ENCODE measurements at regions not wholly inside any gene's neighbourhood (a gene's known extent, or its start where the extent isn't known, plus 50 kb on each side); places are given as distances from the start of the nearest gene placed in this dataset.
"Not testable (repeated sequence)": the region's sequence is repeated elsewhere in the genome, so short reads cannot be mapped to it uniquely, and the experiment has no call there.

DNA sequence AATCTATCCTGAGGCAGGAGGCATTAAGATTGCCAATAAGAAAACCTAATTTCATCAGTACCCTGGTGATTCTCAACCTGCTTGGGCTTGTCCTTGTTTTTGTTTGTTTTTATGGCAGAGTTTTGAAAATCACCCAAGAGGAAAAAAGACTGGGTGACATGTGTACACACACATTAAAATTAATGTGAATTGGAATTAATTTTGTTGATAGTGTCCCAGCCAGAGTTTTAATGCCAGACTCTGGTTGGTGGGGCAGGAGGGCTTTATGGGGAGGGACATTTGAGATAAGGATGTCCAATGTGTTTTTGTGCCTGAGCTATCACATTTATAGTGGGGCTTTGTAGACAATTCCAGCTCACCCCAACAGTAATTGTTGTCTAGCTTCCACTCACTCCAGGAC, 184.6 kb downstream of the ID4 start:
- no peak for DNase-seq
- no peak overlapping the region for H3K27ac ChIP-seq (ENCODE audit: low read length)
- no peaks in the 10 kb centered on the region for H3K36me3 ChIP-seq (ENCODE audit: control insufficient read depth, insufficient read depth, low read length)
- H3K27me3 ChIP-seq (ENCODE audit: control insufficient read depth, insufficient read depth, low read length), result peaks cover 4% of the 10 kb centered on the region
- no peaks in the 10 kb centered on the region for H3K4me1 ChIP-seq (ENCODE audit: control insufficient read depth, insufficient read depth, low read length)
- no peak overlapping the region for H3K4me3 ChIP-seq (ENCODE audit: low read length)
- no peaks in the 10 kb centered on the region for H3K9me3 ChIP-seq (replicated peaks; ENCODE audit: control insufficient read depth, low read depth, low read length)

DNA sequence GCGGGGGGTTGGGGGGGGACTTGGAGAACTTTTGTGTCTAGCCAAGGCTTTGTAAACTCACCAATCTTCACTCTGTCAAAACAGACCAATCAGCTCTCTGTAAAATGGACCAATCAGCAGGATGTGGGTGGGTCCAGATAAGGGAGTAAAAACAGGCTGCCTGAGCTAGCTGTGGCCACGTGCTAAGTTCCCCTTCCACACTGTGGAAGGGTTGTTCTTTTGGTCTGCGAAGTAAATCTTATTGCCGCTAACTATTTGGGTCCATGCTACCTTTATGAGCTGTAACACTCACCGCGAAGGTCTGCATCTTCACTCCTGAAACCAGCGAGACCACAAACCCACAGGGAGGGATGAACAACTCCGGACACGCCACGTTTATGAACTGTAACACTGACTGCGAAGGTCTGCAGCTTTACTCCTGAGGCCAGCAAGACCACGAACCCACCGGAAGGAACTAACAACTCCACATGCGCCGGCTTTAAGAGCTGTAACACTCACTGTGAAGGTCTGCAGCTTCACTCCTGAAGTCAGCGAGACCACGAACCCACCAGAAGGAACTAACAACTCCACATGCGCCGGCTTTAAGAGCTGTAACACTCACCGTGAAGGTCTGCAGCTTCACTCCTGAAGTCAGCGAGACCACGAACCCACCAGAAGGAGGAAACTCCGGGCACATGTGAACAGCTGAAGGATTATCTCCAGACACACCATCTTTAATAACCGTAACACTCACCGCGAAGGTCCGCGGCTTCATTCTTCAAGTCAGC, 186.6 kb downstream of the ID4 start:
- not testable (repeated sequence) for H3K4me1 ChIP-seq (ENCODE audit: control insufficient read depth, insufficient read depth, low read length); H3K4me3 ChIP-seq (ENCODE audit: low read length); DNase-seq; H3K36me3 ChIP-seq (ENCODE audit: control insufficient read depth, insufficient read depth, low read length); H3K9me3 ChIP-seq (replicated peaks; ENCODE audit: control insufficient read depth, low read depth, low read length); H3K27ac ChIP-seq (ENCODE audit: low read length); H3K27me3 ChIP-seq (ENCODE audit: control insufficient read depth, insufficient read depth, low read length)
- 70% methylated on average over 23 of the region's 28 CpGs for WGBS (ENCODE audit: insufficient coverage)

GRCh38 chr6:20024316-20024673, 187.1 kb downstream of the ID4 start:
- Histone ChIP-seq H3K4me3 (ENCODE audit: low read length) (no peak overlapping the region), H3K27me3 (ENCODE audit: control insufficient read depth, insufficient read depth, low read length) (peaks cover 4% of the 10 kb centered on the region), H3K27ac (ENCODE audit: low read length) (no peak overlapping the region), H3K4me1 (ENCODE audit: control insufficient read depth, insufficient read depth, low read length) (no peaks in the 10 kb centered on the region), H3K36me3 (ENCODE audit: control insufficient read depth, insufficient read depth, low read length) (no peaks in the 10 kb centered on the region), H3K9me3 (replicated peaks; ENCODE audit: control insufficient read depth, low read depth, low read length) (no peaks in the 10 kb centered on the region)
- DNase-seq, result no peak
- WGBS (ENCODE audit: insufficient coverage), result 95% methylated on average over 3 of the region's 6 CpGs

DNA sequence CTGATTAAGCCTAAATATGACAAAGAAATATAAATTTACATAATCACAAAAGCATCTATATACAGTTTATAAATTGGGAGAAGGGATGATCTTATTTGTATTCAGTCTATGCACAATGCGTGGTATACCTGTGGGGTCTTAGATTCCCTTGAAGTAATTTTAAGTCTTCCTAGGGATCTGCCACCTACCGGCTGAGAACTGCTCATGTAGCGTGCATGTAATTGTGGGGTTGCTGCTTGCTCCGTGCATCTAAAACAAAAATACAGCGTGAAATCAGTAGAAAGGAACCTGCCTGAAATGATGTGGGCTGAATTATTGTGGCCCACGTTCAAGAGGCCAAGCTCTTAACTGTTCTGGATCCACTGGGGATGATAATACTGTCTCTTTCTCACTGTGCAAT, 187.3 kb downstream of the MBOAT1 start:
- Histone ChIP-seq H3K27me3 (ENCODE audit: control insufficient read depth, insufficient read depth, low read length) (peaks cover 4% of the 10 kb centered on the region), H3K4me1 (ENCODE audit: control insufficient read depth, insufficient read depth, low read length) (no peaks in the 10 kb centered on the region), H3K36me3 (ENCODE audit: control insufficient read depth, insufficient read depth, low read length) (no peaks in the 10 kb centered on the region), H3K27ac (ENCODE audit: low read length) (no peak overlapping the region), H3K4me3 (ENCODE audit: low read length) (no peak overlapping the region), H3K9me3 (replicated peaks; ENCODE audit: control insufficient read depth, low read depth, low read length) (no peaks in the 10 kb centered on the region)
- WGBS (ENCODE audit: insufficient coverage), result 89% methylated on average over 3 of the region's 6 CpGs
- no peak for DNase-seq

DNA sequence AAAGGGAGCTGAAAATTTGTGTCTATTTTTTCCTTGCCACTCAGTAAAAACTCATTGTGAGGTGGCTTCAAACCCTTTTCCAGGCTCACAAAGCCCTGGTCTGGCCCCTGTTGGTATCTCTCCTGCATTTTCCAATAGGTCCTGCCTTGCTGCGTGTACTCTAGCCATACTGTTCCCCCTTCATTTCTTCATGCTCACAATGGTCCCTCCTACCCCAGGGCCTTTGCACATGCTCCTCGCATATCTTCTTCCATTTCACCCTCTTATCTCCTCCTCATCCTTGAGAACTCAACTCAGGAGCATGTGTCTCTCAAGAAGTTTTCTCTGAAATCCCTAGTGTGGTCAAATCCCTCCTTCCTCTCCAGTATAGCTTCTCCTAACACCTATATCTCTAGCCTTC, 186.6 kb downstream of the MBOAT1 start:
- Histone ChIP-seq H3K9me3 (replicated peaks; ENCODE audit: control insufficient read depth, low read depth, low read length) (no peaks in the 10 kb centered on the region), H3K36me3 (ENCODE audit: control insufficient read depth, insufficient read depth, low read length) (no peaks in the 10 kb centered on the region), H3K4me1 (ENCODE audit: control insufficient read depth, insufficient read depth, low read length) (no peaks in the 10 kb centered on the region), H3K27me3 (ENCODE audit: control insufficient read depth, insufficient read depth, low read length) (peaks cover 4% of the 10 kb centered on the region), H3K27ac (ENCODE audit: low read length) (no peak overlapping the region), H3K4me3 (ENCODE audit: low read length) (no peak overlapping the region)
- WGBS (ENCODE audit: insufficient coverage), result 96% methylated on average over 2 of the region's 2 CpGs
- no peak for DNase-seq

- no peaks in the 10 kb centered on the region for H3K9me3 ChIP-seq (replicated peaks; ENCODE audit: control insufficient read depth, low read depth, low read length)
- DNase-seq, result no peak
- WGBS (ENCODE audit: insufficient coverage), result 64% methylated on average over 9 of the region's 9 CpGs
- no peaks in the 10 kb centered on the region for H3K36me3 ChIP-seq (ENCODE audit: control insufficient read depth, insufficient read depth, low read length)
- no peak overlapping the region for H3K27ac ChIP-seq (ENCODE audit: low read length)
- peaks cover 8% of the 10 kb centered on the region for H3K27me3 ChIP-seq (ENCODE audit: control insufficient read depth, insufficient read depth, low read length)
- H3K4me3 ChIP-seq (ENCODE audit: low read length), result no peak overlapping the region
- H3K4me1 ChIP-seq (ENCODE audit: control insufficient read depth, insufficient read depth, low read length), result no peaks in the 10 kb centered on the region
These were observed 184.1 kb downstream of the MBOAT1 start for GRCh38 chr6:20028143-20028542.

DNA sequence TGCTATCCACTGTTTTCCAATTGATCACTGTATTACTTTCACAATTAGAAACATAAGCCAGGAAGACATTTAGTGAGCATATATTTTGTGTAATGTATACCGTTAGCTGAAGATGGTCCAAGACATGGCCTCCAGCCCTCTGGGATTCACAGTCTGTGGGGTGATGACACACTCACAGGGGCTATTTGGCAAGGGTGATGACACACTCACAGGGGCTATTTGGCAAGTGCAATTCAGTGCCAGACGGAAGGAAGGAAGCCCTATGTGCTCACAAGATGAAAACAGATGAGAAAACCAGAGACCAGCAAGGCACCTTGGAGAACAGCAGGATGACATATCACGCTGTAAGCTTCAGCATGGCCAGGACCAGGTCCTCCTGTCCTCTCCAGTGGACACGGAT, 183.7 kb downstream of the MBOAT1 start:
- no peak for DNase-seq

GRCh38 chr6:20029979-20030378, 182.3 kb downstream of the MBOAT1 start:
- Histone ChIP-seq H3K36me3 (ENCODE audit: control insufficient read depth, insufficient read depth, low read length) (no peaks in the 10 kb centered on the region), H3K4me1 (ENCODE audit: control insufficient read depth, insufficient read depth, low read length) (no peaks in the 10 kb centered on the region), H3K9me3 (replicated peaks; ENCODE audit: control insufficient read depth, low read depth, low read length) (no peaks in the 10 kb centered on the region), H3K4me3 (ENCODE audit: low read length) (no peak overlapping the region), H3K27me3 (ENCODE audit: control insufficient read depth, insufficient read depth, low read length) (peaks cover 4% of the 10 kb centered on the region), H3K27ac (ENCODE audit: low read length) (no peak overlapping the region)
- DNase-seq, result no peak
- WGBS (ENCODE audit: insufficient coverage), result no CpG with 5 or more reads among the region's 3 CpGs

More for the DNA sequence above, 183.7 kb downstream of the MBOAT1 start:
- Histone ChIP-seq H3K36me3 (ENCODE audit: control insufficient read depth, insufficient read depth, low read length) (no peaks in the 10 kb centered on the region), H3K27me3 (ENCODE audit: control insufficient read depth, insufficient read depth, low read length) (peaks cover 8% of the 10 kb centered on the region), H3K9me3 (replicated peaks; ENCODE audit: control insufficient read depth, low read depth, low read length) (no peaks in the 10 kb centered on the region), H3K4me3 (ENCODE audit: low read length) (no peak overlapping the region), H3K4me1 (ENCODE audit: control insufficient read depth, insufficient read depth, low read length) (no peaks in the 10 kb centered on the region), H3K27ac (ENCODE audit: low read length) (no peak overlapping the region)
- WGBS (ENCODE audit: insufficient coverage), result 38% methylated on average over 2 of the region's 4 CpGs

GRCh38 chr6:20031342-20031741, 180.9 kb downstream of the MBOAT1 start:
- no peak overlapping the region for H3K4me3 ChIP-seq (ENCODE audit: low read length)
- no peak for DNase-seq
- no peaks in the 10 kb centered on the region for H3K36me3 ChIP-seq (ENCODE audit: control insufficient read depth, insufficient read depth, low read length)
- peaks cover 4% of the 10 kb centered on the region for H3K27me3 ChIP-seq (ENCODE audit: control insufficient read depth, insufficient read depth, low read length)
- no peaks in the 10 kb centered on the region for H3K4me1 ChIP-seq (ENCODE audit: control insufficient read depth, insufficient read depth, low read length)
- H3K27ac ChIP-seq (ENCODE audit: low read length), result no peak overlapping the region
- no peaks in the 10 kb centered on the region for H3K9me3 ChIP-seq (replicated peaks; ENCODE audit: control insufficient read depth, low read depth, low read length)
- 85% methylated on average over 2 of the region's 4 CpGs for WGBS (ENCODE audit: insufficient coverage)

DNA sequence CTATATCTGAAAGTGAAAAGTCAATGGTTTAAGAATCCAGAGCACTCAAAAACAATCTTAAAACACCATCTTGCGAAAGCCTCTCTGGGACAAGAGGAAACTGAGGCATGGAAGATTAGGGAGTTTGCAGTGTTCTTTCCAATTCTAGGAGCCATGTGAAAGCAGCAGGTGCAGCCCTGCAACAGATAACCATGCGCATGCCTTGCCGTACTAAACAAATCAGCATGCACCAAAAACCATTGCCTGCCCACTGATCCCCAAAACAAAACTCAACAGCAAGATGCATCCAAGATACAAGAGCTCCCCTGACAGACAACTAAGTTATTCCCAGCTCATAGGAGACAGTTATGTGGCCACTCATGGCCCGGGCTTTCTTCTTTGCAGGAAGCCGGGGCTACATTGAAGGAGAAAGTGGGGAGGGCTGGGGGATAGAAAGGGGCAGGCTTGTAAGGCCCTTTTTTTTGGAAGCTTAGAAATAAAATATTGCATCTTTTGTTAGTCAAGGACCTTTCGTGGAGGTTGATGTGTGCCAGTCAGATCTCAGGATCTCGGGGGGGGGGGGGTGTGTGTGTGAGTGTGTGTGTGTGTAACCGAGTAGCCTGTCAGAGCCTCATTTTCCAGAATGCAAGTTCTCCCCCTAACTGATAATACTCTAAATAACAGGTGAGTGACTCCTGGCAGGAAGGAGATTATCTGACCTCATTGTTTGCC, 178.4 kb downstream of the MBOAT1 start:
- no CpG with 5 or more reads among the region's 8 CpGs for WGBS (ENCODE audit: insufficient coverage)
- H3K27ac ChIP-seq (ENCODE audit: low read length), result no peak overlapping the region
- no peak for DNase-seq
- no peaks in the 10 kb centered on the region for H3K9me3 ChIP-seq (replicated peaks; ENCODE audit: control insufficient read depth, low read depth, low read length)
- H3K4me1 ChIP-seq (ENCODE audit: control insufficient read depth, insufficient read depth, low read length), result no peaks in the 10 kb centered on the region
- no peak overlapping the region for H3K4me3 ChIP-seq (ENCODE audit: low read length)
- H3K36me3 ChIP-seq (ENCODE audit: control insufficient read depth, insufficient read depth, low read length), result no peaks in the 10 kb centered on the region
- H3K27me3 ChIP-seq (ENCODE audit: control insufficient read depth, insufficient read depth, low read length), result peaks cover 4% of the 10 kb centered on the region

Measured in muscle of leg (tissue), 3 donors.